ENCODE measurements at regions not wholly inside any gene's neighbourhood (a gene's known extent, or its start where the extent isn't known, plus 50 kb on each side); places are given as distances from the start of the nearest gene placed in this dataset.

DNA sequence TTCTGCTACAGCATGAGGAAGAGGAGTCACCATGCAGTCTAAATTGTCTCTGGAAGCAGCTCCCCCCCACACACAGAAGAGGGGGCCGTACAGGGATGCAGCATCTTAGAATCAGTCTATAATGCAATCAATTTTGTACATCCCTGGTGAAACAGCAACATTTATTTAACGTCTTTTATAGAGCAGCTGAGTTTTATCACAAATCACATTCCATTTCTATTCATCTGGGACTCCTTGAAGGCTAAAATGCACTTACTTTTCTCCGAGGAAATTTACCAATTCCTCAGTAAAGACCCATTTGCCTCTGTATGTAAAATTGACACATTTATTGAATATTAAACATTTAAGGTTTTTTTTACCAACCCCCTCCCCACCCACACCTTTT lies 193.9 kb downstream of the PHETA1 start:
- RAD21 ChIA-PET (ENCODE audit: unreplicated experiment) = no interaction called here
- Histone ChIP-seq H3K4me2 (ENCODE audit: control insufficient read depth, insufficient read depth) (no peak overlapping the region), H3K27ac (ENCODE audit: control insufficient read depth, insufficient read depth) (no peak overlapping the region), H2AFZ (ENCODE audit: control insufficient read depth, low read depth, low read length) (no peak overlapping the region), H3K9me3 (replicated peaks; ENCODE audit: control insufficient read depth, insufficient read depth, low read length) (no peaks in the 10 kb centered on the region), H3K9ac (ENCODE audit: control insufficient read depth, insufficient read depth, low read length) (no peak overlapping the region), H3K4me3 (no peak overlapping the region), H3K79me2 (ENCODE audit: control insufficient read depth, insufficient read depth, low read length) (no peaks in the 10 kb centered on the region), H3K4me1 (ENCODE audit: control insufficient read depth, insufficient read depth, low read length) (no peaks in the 10 kb centered on the region), H3K36me3 (ENCODE audit: control insufficient read depth in 2 of 2, insufficient read depth in 2 of 2, low read length in 1 of 2) (no peaks in the 10 kb centered on the region), H3K27me3 (replicated peaks in 1 of 2; ENCODE audit: control insufficient read depth in 2 of 2, insufficient read depth in 2 of 2, low read length in 1 of 2) (no peaks in the 10 kb centered on the region; a peak in 1 of 4 replicates), H4K20me1 (ENCODE audit: control insufficient read depth, insufficient read depth) (0 out of 2 replicates have a peak, but pooled peaks cover 2% of the 10 kb centered on the region)
- no TSS peak for BruUV-seq (replicated peaks)
- SMC1A ChIA-PET (ENCODE audit: uncharacterized antibody, unreplicated experiment) = no interaction called here
- POLR2A ChIA-PET = no interaction called here
- DNase-seq (ENCODE audit: low read depth, low spot score) (no peak), ATAC-seq (no peak), FAIRE-seq (no peak)
- CTCF ChIA-PET = interaction anchor here (1.3 kb wide), 1 partner anchor 148 kb away, joined by 3 read pairs; no protein-coding TSS in a partner anchor
- 0% methylated on average over 3 of the region's 3 CpGs for WGBS (ENCODE audit: insufficient coverage, insufficient replicate concordance, low lambda C conversion rate, missing lambda C conversion rate)
- intact Hi-C loops (cut with micrococcal nuclease; ENCODE audit: unreplicated experiment) = loop anchor here (10.0 kb wide), 1 partner anchor 150 kb away; no protein-coding TSS in a partner anchor
- in situ Hi-C loops (cut with MboI) = no loop called here
- TF ChIP-seq, protein P1, sequence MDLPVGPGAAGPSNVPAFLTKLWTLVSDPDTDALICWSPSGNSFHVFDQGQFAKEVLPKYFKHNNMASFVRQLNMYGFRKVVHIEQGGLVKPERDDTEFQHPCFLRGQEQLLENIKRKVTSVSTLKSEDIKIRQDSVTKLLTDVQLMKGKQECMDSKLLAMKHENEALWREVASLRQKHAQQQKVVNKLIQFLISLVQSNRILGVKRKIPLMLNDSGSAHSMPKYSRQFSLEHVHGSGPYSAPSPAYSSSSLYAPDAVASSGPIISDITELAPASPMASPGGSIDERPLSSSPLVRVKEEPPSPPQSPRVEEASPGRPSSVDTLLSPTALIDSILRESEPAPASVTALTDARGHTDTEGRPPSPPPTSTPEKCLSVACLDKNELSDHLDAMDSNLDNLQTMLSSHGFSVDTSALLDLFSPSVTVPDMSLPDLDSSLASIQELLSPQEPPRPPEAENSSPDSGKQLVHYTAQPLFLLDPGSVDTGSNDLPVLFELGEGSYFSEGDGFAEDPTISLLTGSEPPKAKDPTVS (IDR thresholded peaks at IDR 0.05; ENCODE audit: low read depth, low read length) = no peak
- TF ChIP-seq EED (IDR thresholded peaks at IDR 0.05; ENCODE audit: low read depth) = no peak
- no peak for TF ChIP-seq GATAD2B (conservative IDR thresholded peaks at IDR 0.05; ENCODE audit: low read depth)
- no peak for TF ChIP-seq NFXL1 (IDR thresholded peaks at IDR 0.05; ENCODE audit: borderline replicate concordance)
- TF ChIP-seq KDM1A (IDR thresholded peaks at IDR 0.05; ENCODE audit: borderline replicate concordance) = no peak
- TF ChIP-seq, protein P2, sequence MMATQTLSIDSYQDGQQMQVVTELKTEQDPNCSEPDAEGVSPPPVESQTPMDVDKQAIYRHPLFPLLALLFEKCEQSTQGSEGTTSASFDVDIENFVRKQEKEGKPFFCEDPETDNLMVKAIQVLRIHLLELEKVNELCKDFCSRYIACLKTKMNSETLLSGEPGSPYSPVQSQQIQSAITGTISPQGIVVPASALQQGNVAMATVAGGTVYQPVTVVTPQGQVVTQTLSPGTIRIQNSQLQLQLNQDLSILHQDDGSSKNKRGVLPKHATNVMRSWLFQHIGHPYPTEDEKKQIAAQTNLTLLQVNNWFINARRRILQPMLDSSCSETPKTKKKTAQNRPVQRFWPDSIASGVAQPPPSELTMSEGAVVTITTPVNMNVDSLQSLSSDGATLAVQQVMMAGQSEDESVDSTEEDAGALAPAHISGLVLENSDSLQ (IDR thresholded peaks at IDR 0.05) = no peak
- TF ChIP-seq, protein P3, sequence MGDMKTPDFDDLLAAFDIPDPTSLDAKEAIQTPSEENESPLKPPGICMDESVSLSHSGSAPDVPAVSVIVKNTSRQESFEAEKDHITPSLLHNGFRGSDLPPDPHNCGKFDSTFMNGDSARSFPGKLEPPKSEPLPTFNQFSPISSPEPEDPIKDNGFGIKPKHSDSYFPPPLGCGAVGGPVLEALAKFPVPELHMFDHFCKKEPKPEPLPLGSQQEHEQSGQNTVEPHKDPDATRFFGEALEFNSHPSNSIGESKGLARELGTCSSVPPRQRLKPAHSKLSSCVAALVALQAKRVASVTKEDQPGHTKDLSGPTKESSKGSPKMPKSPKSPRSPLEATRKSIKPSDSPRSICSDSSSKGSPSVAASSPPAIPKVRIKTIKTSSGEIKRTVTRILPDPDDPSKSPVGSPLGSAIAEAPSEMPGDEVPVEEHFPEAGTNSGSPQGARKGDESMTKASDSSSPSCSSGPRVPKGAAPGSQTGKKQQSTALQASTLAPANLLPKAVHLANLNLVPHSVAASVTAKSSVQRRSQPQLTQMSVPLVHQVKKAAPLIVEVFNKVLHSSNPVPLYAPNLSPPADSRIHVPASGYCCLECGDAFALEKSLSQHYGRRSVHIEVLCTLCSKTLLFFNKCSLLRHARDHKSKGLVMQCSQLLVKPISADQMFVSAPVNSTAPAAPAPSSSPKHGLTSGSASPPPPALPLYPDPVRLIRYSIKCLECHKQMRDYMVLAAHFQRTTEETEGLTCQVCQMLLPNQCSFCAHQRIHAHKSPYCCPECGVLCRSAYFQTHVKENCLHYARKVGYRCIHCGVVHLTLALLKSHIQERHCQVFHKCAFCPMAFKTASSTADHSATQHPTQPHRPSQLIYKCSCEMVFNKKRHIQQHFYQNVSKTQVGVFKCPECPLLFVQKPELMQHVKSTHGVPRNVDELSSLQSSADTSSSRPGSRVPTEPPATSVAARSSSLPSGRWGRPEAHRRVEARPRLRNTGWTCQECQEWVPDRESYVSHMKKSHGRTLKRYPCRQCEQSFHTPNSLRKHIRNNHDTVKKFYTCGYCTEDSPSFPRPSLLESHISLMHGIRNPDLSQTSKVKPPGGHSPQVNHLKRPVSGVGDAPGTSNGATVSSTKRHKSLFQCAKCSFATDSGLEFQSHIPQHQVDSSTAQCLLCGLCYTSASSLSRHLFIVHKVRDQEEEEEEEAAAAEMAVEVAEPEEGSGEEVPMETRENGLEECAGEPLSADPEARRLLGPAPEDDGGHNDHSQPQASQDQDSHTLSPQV (IDR thresholded peaks at IDR 0.05) = no peak
- TF ChIP-seq NFYB (IDR thresholded peaks at IDR 0.05; ENCODE audit: insufficient read depth, low read depth, low read length) = no peak
- no peak for TF ChIP-seq MXI1 (IDR thresholded peaks at IDR 0.05; ENCODE audit: low read depth, low read length)
- TF ChIP-seq SRF (IDR thresholded peaks at IDR 0.05; ENCODE audit: low read depth in 2 of 2, low read length in 2 of 2) = no peak
- TF ChIP-seq ZBED1 (IDR thresholded peaks at IDR 0.05; ENCODE audit: borderline replicate concordance) = no peak
- no peak for TF ChIP-seq SUZ12 (IDR thresholded peaks at IDR 0.05; ENCODE audit: unreplicated experiment)
- no peak for TF ChIP-seq PAX8 (IDR thresholded peaks at IDR 0.05)
- TF ChIP-seq, protein P4, sequence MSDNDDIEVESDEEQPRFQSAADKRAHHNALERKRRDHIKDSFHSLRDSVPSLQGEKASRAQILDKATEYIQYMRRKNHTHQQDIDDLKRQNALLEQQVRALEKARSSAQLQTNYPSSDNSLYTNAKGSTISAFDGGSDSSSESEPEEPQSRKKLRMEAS (IDR thresholded peaks at IDR 0.05; ENCODE audit: low read depth, low read length) = no peak
- TF ChIP-seq, protein P5, sequence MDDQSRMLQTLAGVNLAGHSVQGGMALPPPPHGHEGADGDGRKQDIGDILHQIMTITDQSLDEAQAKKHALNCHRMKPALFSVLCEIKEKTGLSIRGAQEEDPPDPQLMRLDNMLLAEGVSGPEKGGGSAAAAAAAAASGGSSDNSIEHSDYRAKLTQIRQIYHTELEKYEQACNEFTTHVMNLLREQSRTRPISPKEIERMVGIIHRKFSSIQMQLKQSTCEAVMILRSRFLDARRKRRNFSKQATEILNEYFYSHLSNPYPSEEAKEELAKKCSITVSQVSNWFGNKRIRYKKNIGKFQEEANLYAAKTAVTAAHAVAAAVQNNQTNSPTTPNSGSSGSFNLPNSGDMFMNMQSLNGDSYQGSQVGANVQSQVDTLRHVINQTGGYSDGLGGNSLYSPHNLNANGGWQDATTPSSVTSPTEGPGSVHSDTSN (IDR thresholded peaks at IDR 0.05; ENCODE audit: insufficient replicate concordance, low read depth, low read length) = no peak
